ENCODE measurements at regions not wholly inside any gene's neighbourhood (a gene's known extent, or its start where the extent isn't known, plus 50 kb on each side); places are given as distances from the start of the nearest gene placed in this dataset.

DNA sequence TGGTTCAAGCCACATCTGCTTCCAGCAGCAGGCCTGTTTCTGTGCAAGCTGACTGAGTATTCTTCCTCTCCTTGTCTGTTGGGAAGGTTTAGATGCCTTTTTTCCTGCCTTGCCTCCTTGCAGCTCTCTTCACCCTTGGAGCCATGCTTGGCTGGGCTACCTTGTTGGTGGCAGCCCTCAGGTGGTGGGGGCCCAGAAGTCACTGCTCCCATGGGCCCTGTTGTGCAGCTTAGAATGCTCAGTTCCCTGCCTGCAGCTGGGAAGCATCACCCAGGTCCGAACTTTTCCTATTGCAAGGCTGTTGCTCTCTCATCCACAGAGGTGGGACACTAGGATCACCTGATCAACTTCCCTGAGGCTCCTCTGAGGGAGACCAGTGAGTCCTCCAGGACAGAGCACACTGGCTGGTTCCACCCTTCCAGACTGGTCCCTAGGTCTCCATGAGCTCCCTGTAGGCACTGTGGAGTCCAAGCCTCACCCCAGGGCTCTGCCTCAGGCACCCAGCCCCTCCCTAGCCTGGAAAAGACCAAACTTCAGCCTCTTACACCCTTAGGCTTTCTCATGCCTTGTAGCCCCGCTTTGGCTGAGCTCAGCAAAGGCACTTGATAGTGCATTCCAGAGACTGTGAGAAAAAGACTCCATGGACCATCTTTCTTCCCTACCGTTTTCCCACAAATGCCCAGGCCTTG, 219.3 kb upstream of the SH3BP4 start:
- TF ChIP-seq, protein P1, sequence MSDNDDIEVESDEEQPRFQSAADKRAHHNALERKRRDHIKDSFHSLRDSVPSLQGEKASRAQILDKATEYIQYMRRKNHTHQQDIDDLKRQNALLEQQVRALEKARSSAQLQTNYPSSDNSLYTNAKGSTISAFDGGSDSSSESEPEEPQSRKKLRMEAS (IDR thresholded peaks at IDR 0.05; ENCODE audit: low read depth, low read length): no peak
- TF ChIP-seq, protein P2, sequence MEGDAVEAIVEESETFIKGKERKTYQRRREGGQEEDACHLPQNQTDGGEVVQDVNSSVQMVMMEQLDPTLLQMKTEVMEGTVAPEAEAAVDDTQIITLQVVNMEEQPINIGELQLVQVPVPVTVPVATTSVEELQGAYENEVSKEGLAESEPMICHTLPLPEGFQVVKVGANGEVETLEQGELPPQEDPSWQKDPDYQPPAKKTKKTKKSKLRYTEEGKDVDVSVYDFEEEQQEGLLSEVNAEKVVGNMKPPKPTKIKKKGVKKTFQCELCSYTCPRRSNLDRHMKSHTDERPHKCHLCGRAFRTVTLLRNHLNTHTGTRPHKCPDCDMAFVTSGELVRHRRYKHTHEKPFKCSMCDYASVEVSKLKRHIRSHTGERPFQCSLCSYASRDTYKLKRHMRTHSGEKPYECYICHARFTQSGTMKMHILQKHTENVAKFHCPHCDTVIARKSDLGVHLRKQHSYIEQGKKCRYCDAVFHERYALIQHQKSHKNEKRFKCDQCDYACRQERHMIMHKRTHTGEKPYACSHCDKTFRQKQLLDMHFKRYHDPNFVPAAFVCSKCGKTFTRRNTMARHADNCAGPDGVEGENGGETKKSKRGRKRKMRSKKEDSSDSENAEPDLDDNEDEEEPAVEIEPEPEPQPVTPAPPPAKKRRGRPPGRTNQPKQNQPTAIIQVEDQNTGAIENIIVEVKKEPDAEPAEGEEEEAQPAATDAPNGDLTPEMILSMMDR (IDR thresholded peaks at IDR 0.05; ENCODE audit: low read depth, low read length): no peak
